H1 (cell line): ENCODE measurements at regions not wholly inside any gene's neighbourhood (a gene's known extent, or its start where the extent isn't known, plus 50 kb on each side); places are given as distances from the start of the nearest gene placed in this dataset.

Source experiments
- CTCF ChIA-PET: fragments of 300-600 bp; sonication (Branson Sonifier 250); formaldehyde crosslinking; loops from one replicate; lab custom pipeline; 2021; ENCODE audit not compliant: partially characterized antibody; lab: Charles Lee
- POLR2A ChIA-PET: fragments of 300-600 bp; sonication (Branson Sonifier 250); formaldehyde crosslinking; loops from one replicate; lab custom pipeline; 2021; ENCODE audit warnings: inconsistent platforms; ENCODE audit not compliant: partially characterized antibody; lab: Charles Lee
- DNase-seq, 2 experiments: peaks; one replicate each; pipeline versions ENCODE4 v3.0.0 to v3.0.0-alpha.2; 2010 to 2022; ENCODE audit warnings: low spot score in 2 of 2, low read depth in 1 of 2, mixed read lengths in 1 of 2
- FAIRE-seq: peaks from 2 replicates; lab custom pipeline; 2011; peaks lifted over from hg19 to GRCh38; lab: Jason Lieb, UNC
- H2AFZ ChIP-seq: 2 replicates; pipeline ENCODE4 v1.8.1; 2012; ENCODE audit warnings: low read length, inconsistent platforms
- H2AK5ac ChIP-seq: 2 replicates; pipeline ENCODE4 v1.6.1; 2013; ENCODE audit warnings: low read depth, low read length
- H2BK120ac ChIP-seq: replicated peaks from 2 replicates; pipeline ENCODE3; 2013; ENCODE audit warnings: low read depth, low read length, inconsistent platforms
- H2BK12ac ChIP-seq: 2 replicates; pipeline ENCODE4 v1.6.1; 2013; ENCODE audit warnings: low read depth, low read length
- H2BK15ac ChIP-seq: 2 replicates; pipeline ENCODE4 v1.6.1; 2013; ENCODE audit warnings: low read length
- H2BK20ac ChIP-seq: 2 replicates; pipeline ENCODE4 v1.6.1; 2013; ENCODE audit warnings: low read length
- H2BK5ac ChIP-seq: 2 replicates; pipeline ENCODE4 v1.6.1; 2013; ENCODE audit warnings: low read depth, low read length
- H3K14ac ChIP-seq: 2 replicates; pipeline ENCODE4 v1.6.1; 2013; ENCODE audit warnings: inconsistent platforms; ENCODE audit not compliant: insufficient read length
- H3K18ac ChIP-seq: 2 replicates; pipeline ENCODE4 v1.6.1; 2013; ENCODE audit warnings: low read length; ENCODE audit errors: extremely low read depth
- H3K23ac ChIP-seq: 2 replicates; pipeline ENCODE4 v1.6.1; 2013; ENCODE audit warnings: inconsistent platforms; ENCODE audit not compliant: insufficient read length
- H3K23me2 ChIP-seq: 2 replicates; pipeline ENCODE4 v1.6.1; 2013; ENCODE audit warnings: low read depth, low read length
- H3K27ac ChIP-seq: 2 replicates; pipeline ENCODE4 v1.6.1; 2011; ENCODE audit warnings: low read depth, low read length, inconsistent platforms
- H3K27me3 ChIP-seq, 4 experiments: replicated peaks in 1 of 4; 1 replicate in 1 of 4; 2 replicates in 3 of 4; pipeline versions ENCODE4 v1.6.1 to v1.8.1; 2011 to 2013; ENCODE audit warnings: low read length in 3 of 4, mild to moderate bottlenecking in 3 of 4, inconsistent platforms in 2 of 4, mixed read lengths in 2 of 4, moderate library complexity in 1 of 4; ENCODE audit not compliant: control insufficient read depth in 3 of 4, insufficient read depth in 3 of 4; ENCODE audit errors: extremely low read depth in 1 of 4
- H3K36me3 ChIP-seq, 4 experiments: 2 replicates each; pipeline versions ENCODE4 v1.6.1 to v1.8.1; 2011 to 2013; ENCODE audit warnings: mild to moderate bottlenecking in 4 of 4, low read length in 3 of 4, moderate library complexity in 2 of 4, control low read depth in 1 of 4, inconsistent platforms in 1 of 4; ENCODE audit not compliant: insufficient read depth in 4 of 4, control insufficient read depth in 2 of 4
- H3K4ac ChIP-seq: replicated peaks from 2 replicates; pipeline ENCODE3; 2013; ENCODE audit warnings: low read length, low read depth, mixed read lengths, inconsistent platforms; ENCODE audit not compliant: insufficient read length
- H3K4me1 ChIP-seq, 4 experiments: replicated peaks in 1 of 4; 1 replicate in 1 of 4; 2 replicates in 3 of 4; pipeline versions ENCODE4 v1.6.1 to v1.8.1; 2011 to 2013; ENCODE audit warnings: low read length in 3 of 4, inconsistent platforms in 2 of 4, mixed read lengths in 1 of 4; ENCODE audit not compliant: insufficient read depth in 4 of 4, control insufficient read depth in 3 of 4
- H3K4me2 ChIP-seq, 2 experiments: 2 replicates each; pipeline versions ENCODE4 v1.6.1 to v1.8.1; 2011 to 2013; ENCODE audit warnings: low read depth in 2 of 2, low read length in 2 of 2, control low read depth in 1 of 2, inconsistent platforms in 1 of 2, mild to moderate bottlenecking in 1 of 2; ENCODE audit not compliant: insufficient read depth in 1 of 2
- H3K4me3 ChIP-seq, 4 experiments: fragments of 200-600, 300-600 bp in 1 of 4; sonication (generic), shearing (Covaris generic), sonication (Bioruptor Twin) in 1 of 4; 2 replicates each; pipeline versions ENCODE4 v1.5.1 to v1.8.1; 2011 to 2016; ENCODE audit warnings: low read length in 4 of 4, low read depth in 3 of 4, control low read depth in 2 of 4, inconsistent platforms in 2 of 4, mild to moderate bottlenecking in 2 of 4, mixed read lengths in 1 of 4, moderate library complexity in 1 of 4; ENCODE audit not compliant: insufficient read depth in 2 of 4; ENCODE audit errors: extremely low read depth in 1 of 4
- H3K56ac ChIP-seq: replicated peaks from 2 replicates; pipeline ENCODE3; 2013; ENCODE audit warnings: low read depth, mild to moderate bottlenecking, mixed read lengths, low read length, inconsistent platforms; ENCODE audit not compliant: insufficient read length
- H3K79me1 ChIP-seq: 2 replicates; pipeline ENCODE4 v1.6.1; 2013; ENCODE audit warnings: low read depth, low read length, control low read depth
- H3K79me2 ChIP-seq, 2 experiments: 2 replicates each; pipeline versions ENCODE4 v1.6.1 to v1.8.1; 2012 to 2013; ENCODE audit warnings: low read length in 2 of 2, mild to moderate bottlenecking in 2 of 2, inconsistent platforms in 1 of 2; ENCODE audit not compliant: insufficient read depth in 2 of 2, control insufficient read depth in 1 of 2
- H3K9ac ChIP-seq, 4 experiments: replicated peaks in 1 of 4; 1 replicate in 1 of 4; 2 replicates in 3 of 4; pipeline versions ENCODE4 v1.6.1 to v1.8.1; 2011 to 2013; ENCODE audit warnings: low read depth in 3 of 4, low read length in 3 of 4, control low read depth in 2 of 4, mild to moderate bottlenecking in 2 of 4, moderate library complexity in 2 of 4, inconsistent platforms in 1 of 4; ENCODE audit errors: extremely low read depth in 1 of 4
- H3K9me3 ChIP-seq, 2 experiments: 2 replicates each; pipeline versions ENCODE4 v1.6.1 to v1.8.1; 2012 to 2013; ENCODE audit warnings: mild to moderate bottlenecking in 2 of 2, moderate library complexity in 2 of 2, control low read depth in 1 of 2, inconsistent platforms in 1 of 2, low read depth in 1 of 2, low read length in 1 of 2, mixed read lengths in 1 of 2; ENCODE audit not compliant: insufficient read depth in 2 of 2
- H4K20me1 ChIP-seq, 2 experiments: replicated peaks in 1 of 2; 2 replicates each; pipeline versions ENCODE3 to v1.8.1; 2011 to 2013; ENCODE audit warnings: inconsistent platforms in 2 of 2, low read length in 2 of 2, mild to moderate bottlenecking in 1 of 2; ENCODE audit not compliant: insufficient read depth in 2 of 2, control insufficient read depth in 1 of 2
- H4K5ac ChIP-seq: 2 replicates; pipeline ENCODE4 v1.6.1; 2013; ENCODE audit warnings: low read length, low read depth, mixed read lengths, inconsistent platforms; ENCODE audit not compliant: insufficient read length
- H4K8ac ChIP-seq: 2 replicates; pipeline ENCODE4 v1.8.0; 2013; ENCODE audit warnings: mild to moderate bottlenecking, moderate library complexity, low read length, inconsistent platforms; ENCODE audit not compliant: insufficient read depth; ENCODE audit errors: extremely low read depth
- H4K91ac ChIP-seq: replicated peaks from 2 replicates; pipeline ENCODE3; 2013; ENCODE audit warnings: low read length, mixed read lengths, inconsistent platforms; ENCODE audit not compliant: insufficient read length
- ATF2 ChIP-seq: IDR thresholded peaks from 2 replicates; pipeline ENCODE4 v1.6.1; 2012; ENCODE audit warnings: low read length, inconsistent platforms
- CEBPB ChIP-seq: IDR thresholded peaks from 2 replicates; pipeline ENCODE4 v1.6.1; 2012; ENCODE audit warnings: low read depth, low read length
- CHD1 ChIP-seq: IDR thresholded peaks from 2 replicates; pipeline ENCODE4 v1.6.1; 2012; ENCODE audit warnings: low read depth, low read length, improper control_type of control experiment
- CTCF ChIP-seq, 3 experiments: IDR thresholded peaks; 1 replicate in 2 of 3; 2 replicates in 1 of 3; pipeline versions ENCODE4 v1.5.1 to v1.6.1; 2011; ENCODE audit warnings: low read length in 3 of 3, mild to moderate bottlenecking in 3 of 3, inconsistent platforms in 2 of 3, low read depth in 1 of 3, moderate library complexity in 1 of 3; ENCODE audit not compliant: insufficient read depth in 1 of 3; ENCODE audit errors: control extremely low read depth in 1 of 3
- EGR1 ChIP-seq: IDR thresholded peaks from 2 replicates; pipeline ENCODE4 v1.6.1; 2011; ENCODE audit warnings: low read depth, low read length, borderline replicate concordance
- HDAC6 ChIP-seq: IDR thresholded peaks from one replicate; pipeline ENCODE4 v1.7.1; 2012; ENCODE audit warnings: low read depth, mild to moderate bottlenecking, inconsistent platforms, low read length, moderate library complexity
- JUN ChIP-seq: IDR thresholded peaks from 2 replicates; pipeline ENCODE4 v1.6.1; 2011; ENCODE audit warnings: low read depth, mild to moderate bottlenecking, improper control_type of control experiment, low read length
- NANOG ChIP-seq: IDR thresholded peaks from 2 replicates; pipeline ENCODE4 v1.6.1; 2011; ENCODE audit warnings: low read length, low read depth, mild to moderate bottlenecking, inconsistent platforms; ENCODE audit not compliant: insufficient read depth, poor library complexity, severe bottlenecking
- RAD21 ChIP-seq, 2 experiments: IDR thresholded peaks in 1 of 2; conservative IDR thresholded peaks in 1 of 2; 2 replicates each; pipeline ENCODE4 v1.6.1; 2011; ENCODE audit warnings: low read depth in 2 of 2, low read length in 2 of 2, improper control_type of control experiment in 1 of 2, inconsistent platforms in 1 of 2, mild to moderate bottlenecking in 1 of 2, moderate library complexity in 1 of 2
- SP1 ChIP-seq: IDR thresholded peaks from 2 replicates; pipeline ENCODE4 v1.6.1; 2011; ENCODE audit warnings: low read depth, low read length
- SP4 ChIP-seq: IDR thresholded peaks from 2 replicates; pipeline ENCODE4 v1.6.1; 2012; ENCODE audit warnings: low read length, inconsistent platforms
- WGBS, 2 experiments: shearing (Covaris generic) in 1 of 2; methylation state at CpG; one replicate each; pipeline versions ENCODE4 v1.1.6 to v1.1.7; 2013 to 2015; ENCODE audit warnings: low lambda C conversion rate in 2 of 2, mixed read lengths in 2 of 2, inconsistent platforms in 1 of 2, low coverage in 1 of 2, missing lambda C conversion rate in 1 of 2; ENCODE audit not compliant: insufficient replicate concordance in 2 of 2, insufficient coverage in 1 of 2, insufficient read length in 1 of 2; ENCODE audit errors: extremely low coverage in 1 of 2, missing lambda C conversion rate in 1 of 2; 5-methylcytosine and 5-hydroxymethylcytosine counted together

GRCh38 chr3:164521139-164521538, 557.2 kb downstream of the SI start:
- H3K23me2 ChIP-seq = no peaks in the 10 kb centered on the region
- H2BK20ac ChIP-seq = no peak overlapping the region
- no peak overlapping the region for H2AK5ac ChIP-seq
- no peaks in the 10 kb centered on the region for H3K4me1 ChIP-seq
- no peak overlapping the region for H3K18ac ChIP-seq
- POLR2A ChIA-PET = no interaction called here
- no peak overlapping the region for H2BK120ac ChIP-seq
- H2BK15ac ChIP-seq = no peak overlapping the region
- no peaks in the 10 kb centered on the region for H4K20me1 ChIP-seq
- H3K27ac ChIP-seq = no peak overlapping the region
- no peak overlapping the region for H3K4me2 ChIP-seq
- H3K9me3 ChIP-seq = no peaks in the 10 kb centered on the region; a peak in 1 of 4 replicates
- no peak overlapping the region for H3K4ac ChIP-seq
- H2BK12ac ChIP-seq = no peak overlapping the region
- WGBS, 2 experiments = 93% methylated on average over 4 of the region's 4 CpGs; no CpG with 5 or more reads in 1 of the 2 experiments
- no peaks in the 10 kb centered on the region for H3K27me3 ChIP-seq
- H3K4me3 ChIP-seq = no peak overlapping the region
- DNase-seq = no peak
- no peaks in the 10 kb centered on the region for H3K79me2 ChIP-seq
- H3K9ac ChIP-seq = no peak overlapping the region
- no peak overlapping the region for H4K5ac ChIP-seq
- H2AFZ ChIP-seq = no peak overlapping the region
- CTCF ChIA-PET = no interaction called here
- no peak overlapping the region for H4K8ac ChIP-seq
- H3K14ac ChIP-seq = no peak overlapping the region
- H3K56ac ChIP-seq = no peak overlapping the region
- H3K36me3 ChIP-seq = no peaks in the 10 kb centered on the region
- FAIRE-seq = no peak
- H2BK5ac ChIP-seq = no peak overlapping the region
- H4K91ac ChIP-seq = no peak overlapping the region
- H3K79me1 ChIP-seq = no peaks in the 10 kb centered on the region
- H3K23ac ChIP-seq = no peak overlapping the region
- TF ChIP-seq EGR1 = no peak
- no peak for TF ChIP-seq RAD21 (IDR thresholded peaks at IDR 0.05 in 1 of 2, conservative IDR thresholded peaks at IDR 0.05 in 1 of 2; ENCODE audit: low read depth in 2 of 2, low read length in 2 of 2)
- TF ChIP-seq JUN = no peak
- no peak for TF ChIP-seq CHD1
- no peak for TF ChIP-seq HDAC6
- no peak for TF ChIP-seq CEBPB
- no peak for TF ChIP-seq NANOG
- TF ChIP-seq ATF2 = no peak
- no peak for TF ChIP-seq SP1
- no peak for TF ChIP-seq SP4
- TF ChIP-seq CTCF (IDR thresholded peaks at IDR 0.05; ENCODE audit: control extremely low read depth in 1 of 3, insufficient read depth in 1 of 3, low read depth in 1 of 3, low read length in 3 of 3) = no peak
